A673 (cell line): ENCODE measurements at regions not wholly inside any gene's neighbourhood (a gene's known extent, or its start where the extent isn't known, plus 50 kb on each side); places are given as distances from the start of the nearest gene placed in this dataset.

Experiments used
- BruUV-seq: library from RNA; stranded (reverse); fragments of 400-500 nt; replicated peaks from 2 replicates; lab custom pipeline; 2021; lab: Mats Ljungman, UMichigan
- CTCF ChIA-PET: fragments of 300-600 bp; sonication (Branson Sonifier 250); formaldehyde crosslinking; loops from one replicate; lab custom pipeline; 2022; ENCODE audit warnings: antibody characterized with exemption; lab: Charles Lee
- POLR2A ChIA-PET: fragments of 300-600 bp; sonication (Branson Sonifier 250); formaldehyde crosslinking; loops from one replicate; lab custom pipeline; 2022; ENCODE audit warnings: antibody characterized with exemption; ENCODE audit not compliant: low non-redundant PET; lab: Charles Lee
- DNase-seq: peaks from one replicate; pipeline ENCODE4 v3.0.0-alpha.2; 2015; ENCODE audit warnings: low spot score
- H3K27ac ChIP-seq: fragments of 200-600 bp; sonication (generic); 2 replicates; pipeline ENCODE4 v1.5.1; 2016; ENCODE audit warnings: mixed run types, low read depth, mild to moderate bottlenecking, mixed read lengths, antibody characterized with exemption, low read length; ENCODE audit not compliant: poor library complexity, severe bottlenecking
- H3K27me3 ChIP-seq: fragments of 200-600 bp; sonication (generic); replicated peaks from 2 replicates; pipeline ENCODE4 v1.6.1; 2017; ENCODE audit warnings: mixed run types, low read depth, mild to moderate bottlenecking, mixed read lengths, antibody characterized with exemption, low read length; ENCODE audit not compliant: insufficient read depth, poor library complexity
- H3K36me3 ChIP-seq: fragments of 200-600 bp; sonication (generic); 2 replicates; pipeline ENCODE4 v1.6.1; 2016; ENCODE audit warnings: mixed run types, mild to moderate bottlenecking, mixed read lengths, antibody characterized with exemption, low read length; ENCODE audit not compliant: insufficient read depth, poor library complexity, severe bottlenecking
- H3K4me1 ChIP-seq: fragments of 200-600 bp; sonication (generic); 2 replicates; pipeline ENCODE4 v1.6.1; 2017; ENCODE audit warnings: mixed run types, mild to moderate bottlenecking, mixed read lengths, antibody characterized with exemption, low read length; ENCODE audit not compliant: insufficient read depth, poor library complexity, severe bottlenecking
- H3K4me3 ChIP-seq: fragments of 200-600 bp; sonication (generic); 2 replicates; pipeline ENCODE4 v1.5.1; 2016; ENCODE audit warnings: low read depth, mixed run types, mild to moderate bottlenecking, mixed read lengths, low read length; ENCODE audit not compliant: poor library complexity, severe bottlenecking
- H3K9me3 ChIP-seq: fragments of 200-600 bp; sonication (generic); 2 replicates; pipeline ENCODE4 v1.6.1; 2016; ENCODE audit warnings: mixed run types, low read depth, mild to moderate bottlenecking, mixed read lengths, antibody characterized with exemption, low read length; ENCODE audit not compliant: poor library complexity, severe bottlenecking
- CTCF ChIP-seq: fragments of 300-800, 200-600 bp; sonication (generic); conservative IDR thresholded peaks from 2 replicates; pipeline ENCODE4 v1.5.1; 2017; ENCODE audit warnings: low read depth, mild to moderate bottlenecking, antibody characterized with exemption, low read length, moderate library complexity, mixed read lengths
- EZH2 ChIP-seq: fragments of 200-600 bp; sonication (generic); IDR thresholded peaks from 2 replicates; pipeline ENCODE4 v1.6.1; 2017; ENCODE audit warnings: borderline replicate concordance, low read depth, mild to moderate bottlenecking, mixed read lengths, antibody characterized with exemption, low read length; ENCODE audit not compliant: poor library complexity, severe bottlenecking
- intact Hi-C: fragments of 100-400 bp; cut with micrococcal nuclease; formaldehyde crosslinking; loops from one replicate; pipeline ENCODE4 v1.10.0; 2022; ENCODE audit not compliant: unreplicated experiment

GRCh38 chr4:58543465-58543864 is 1433.3 kb upstream of the IGFBP7 start:
- intact Hi-C loops = no loop called here
- BruUV-seq = no TSS peak
- POLR2A ChIA-PET = no interaction called here

GRCh38 chr4:58541926-58542325 is 1431.7 kb upstream of the IGFBP7 start:
- Histone ChIP-seq H3K36me3 (no peaks in the 10 kb centered on the region), H3K9me3 (no peaks in the 10 kb centered on the region), H3K4me1 (no peaks in the 10 kb centered on the region), H3K27me3 (no peaks in the 10 kb centered on the region), H3K4me3 (no peak overlapping the region), H3K27ac (no peak overlapping the region)
- ChIA-PET POLR2A (no interaction called here), CTCF (no interaction called here)
- no peak for TF ChIP-seq CTCF
- TF ChIP-seq EZH2 = no peak
- intact Hi-C loops = no loop called here
- DNase-seq = no peak
- no TSS peak for BruUV-seq

More at GRCh38 chr4:58543465-58543864, 1433.3 kb upstream of the IGFBP7 start:
- H3K4me3 ChIP-seq = no peak overlapping the region
- no peaks in the 10 kb centered on the region for H3K9me3 ChIP-seq
- no peaks in the 10 kb centered on the region for H3K36me3 ChIP-seq
- CTCF ChIA-PET = no interaction called here
- no peak for DNase-seq
- no peak overlapping the region for H3K27ac ChIP-seq
- no peak for TF ChIP-seq EZH2
- no peak for TF ChIP-seq CTCF
- no peaks in the 10 kb centered on the region for H3K27me3 ChIP-seq
- H3K4me1 ChIP-seq = no peaks in the 10 kb centered on the region

GRCh38 chr4:58522765-58523382 is 1412.7 kb upstream of the IGFBP7 start:
- H3K36me3 ChIP-seq = no peaks in the 10 kb centered on the region
- intact Hi-C loops = no loop called here
- BruUV-seq = no TSS peak
- no peaks in the 10 kb centered on the region for H3K9me3 ChIP-seq
- no peaks in the 10 kb centered on the region for H3K27me3 ChIP-seq
- CTCF ChIA-PET = no interaction called here
- no peak overlapping the region for H3K4me3 ChIP-seq
- POLR2A ChIA-PET = no interaction called here
- H3K4me1 ChIP-seq = no peaks in the 10 kb centered on the region
- TF ChIP-seq EZH2 (no peak), CTCF (no peak)
- no peak overlapping the region for H3K27ac ChIP-seq
- DNase-seq = no peak
